Vagina (tissue), 2 donors: ENCODE measurements at regions not wholly inside any gene's neighbourhood (a gene's known extent, or its start where the extent isn't known, plus 50 kb on each side); places are given as distances from the start of the nearest gene placed in this dataset.

Source experiments
- DNase-seq, 2 donors: peaks; one replicate each; pipeline ENCODE4 v3.0.0-alpha.2; 2017; ENCODE audit errors: extremely low spot score in 2 of 2
- H3K27ac ChIP-seq: fragments of 200-600 bp; sonication (generic); one replicate; pipeline ENCODE4 v1.5.1; 2019
- H3K27me3 ChIP-seq: fragments of 200-600 bp; sonication (generic); one replicate; pipeline ENCODE4 v1.5.1; 2019
- H3K36me3 ChIP-seq, 2 donors: fragments of 200-600 bp; sonication (generic); one replicate each; pipeline ENCODE4 v1.5.1; 2017 to 2019
- H3K4me1 ChIP-seq: fragments of 200-600 bp; sonication (generic); one replicate; pipeline ENCODE4 v1.5.1; 2019
- H3K4me3 ChIP-seq, 2 donors: fragments of 200-600 bp; sonication (generic); 1 replicate in 1 of 2; 2 replicates in 1 of 2; pipeline ENCODE4 v1.5.1; 2016 to 2019
- H3K9me3 ChIP-seq: fragments of 200-600 bp; sonication (generic); one replicate; pipeline ENCODE4 v1.5.1; 2019
- POLR2A ChIP-seq, 2 donors: fragments of 450-650 bp; IDR thresholded peaks; one replicate each; pipeline ENCODE4 v1.6.1; 2017; ENCODE audit warnings: antibody characterized with exemption in 2 of 2, mild to moderate bottlenecking in 2 of 2, moderate library complexity in 2 of 2
- POLR2AphosphoS5 ChIP-seq, 2 donors: sonication (generic); formaldehyde crosslinking; IDR thresholded peaks; one replicate each; pipeline ENCODE4 v1.9.0; 2017; ENCODE audit warnings: antibody characterized with exemption in 2 of 2, mild to moderate bottlenecking in 2 of 2, low read depth in 1 of 2; ENCODE audit not compliant: insufficient read depth in 1 of 2
- intact Hi-C: fragments of 100-400 bp; cut with DNase I; formaldehyde crosslinking; loops from one replicate; pipeline ENCODE4 v1.15.1; 2023
- TF ChIP-seq, protein P1 (sequence below), 3 experiments: fragments of 450-650 bp in 2 of 3; fragments of 200-600 bp in 1 of 3; sonication (generic) in 1 of 3; IDR thresholded peaks; one replicate each; pipeline ENCODE4 v1.5.1; 2017 to 2019; ENCODE audit warnings: antibody characterized with exemption in 3 of 3, mild to moderate bottlenecking in 2 of 3, moderate library complexity in 2 of 3

- intact Hi-C loops, result no loop called here
- Histone ChIP-seq H3K36me3 (no peaks in the 10 kb centered on the region), H3K4me3 (no peak overlapping the region), H3K9me3 (no peaks in the 10 kb centered on the region), H3K27ac (no peak overlapping the region), H3K4me1 (no peaks in the 10 kb centered on the region), H3K27me3 (no peaks in the 10 kb centered on the region)
- no peak for DNase-seq
- TF ChIP-seq, protein P1, sequence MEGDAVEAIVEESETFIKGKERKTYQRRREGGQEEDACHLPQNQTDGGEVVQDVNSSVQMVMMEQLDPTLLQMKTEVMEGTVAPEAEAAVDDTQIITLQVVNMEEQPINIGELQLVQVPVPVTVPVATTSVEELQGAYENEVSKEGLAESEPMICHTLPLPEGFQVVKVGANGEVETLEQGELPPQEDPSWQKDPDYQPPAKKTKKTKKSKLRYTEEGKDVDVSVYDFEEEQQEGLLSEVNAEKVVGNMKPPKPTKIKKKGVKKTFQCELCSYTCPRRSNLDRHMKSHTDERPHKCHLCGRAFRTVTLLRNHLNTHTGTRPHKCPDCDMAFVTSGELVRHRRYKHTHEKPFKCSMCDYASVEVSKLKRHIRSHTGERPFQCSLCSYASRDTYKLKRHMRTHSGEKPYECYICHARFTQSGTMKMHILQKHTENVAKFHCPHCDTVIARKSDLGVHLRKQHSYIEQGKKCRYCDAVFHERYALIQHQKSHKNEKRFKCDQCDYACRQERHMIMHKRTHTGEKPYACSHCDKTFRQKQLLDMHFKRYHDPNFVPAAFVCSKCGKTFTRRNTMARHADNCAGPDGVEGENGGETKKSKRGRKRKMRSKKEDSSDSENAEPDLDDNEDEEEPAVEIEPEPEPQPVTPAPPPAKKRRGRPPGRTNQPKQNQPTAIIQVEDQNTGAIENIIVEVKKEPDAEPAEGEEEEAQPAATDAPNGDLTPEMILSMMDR (IDR thresholded peaks at IDR 0.05), result no peak
- TF ChIP-seq POLR2A (IDR thresholded peaks at IDR 0.05) (no peak), POLR2AphosphoS5 (IDR thresholded peaks at IDR 0.05; ENCODE audit: insufficient read depth in 1 of 2, low read depth in 1 of 2) (no peak)
Measured at GRCh38 chr9:75658301-75658905, 232.1 kb upstream of the PCSK5 start.

DNA sequence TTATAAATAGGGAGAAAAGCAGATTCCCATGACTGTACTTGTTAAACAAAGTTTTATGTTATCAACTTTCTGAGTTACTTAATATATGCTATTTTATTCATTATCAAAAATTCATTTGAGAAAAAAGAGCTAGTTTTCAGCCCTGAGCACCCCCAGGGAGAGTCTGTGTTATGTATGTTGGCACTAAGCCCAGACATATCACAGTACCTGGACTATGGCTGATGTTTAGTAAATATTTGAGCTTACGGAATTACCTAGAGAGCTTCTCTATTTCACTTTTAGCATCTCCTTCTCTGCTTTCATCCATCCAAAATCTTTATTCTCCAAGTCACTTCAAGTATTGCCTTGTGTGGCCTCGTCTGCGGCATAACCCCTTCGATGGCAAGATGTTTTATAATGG is 225.9 kb upstream of the PCSK5 start:
- TF ChIP-seq POLR2AphosphoS5 (IDR thresholded peaks at IDR 0.05; ENCODE audit: insufficient read depth in 1 of 2, low read depth in 1 of 2), result no peak
- no peak for TF ChIP-seq POLR2A (IDR thresholded peaks at IDR 0.05)
- TF ChIP-seq, protein P1 (IDR thresholded peaks at IDR 0.05), result no peak
- H3K36me3 ChIP-seq, result no peaks in the 10 kb centered on the region
- no peak overlapping the region for H3K27ac ChIP-seq
- no peaks in the 10 kb centered on the region for H3K9me3 ChIP-seq
- intact Hi-C loops, result no loop called here
- no peak overlapping the region for H3K4me3 ChIP-seq
- no peak for DNase-seq
- H3K27me3 ChIP-seq, result no peaks in the 10 kb centered on the region
- H3K4me1 ChIP-seq, result no peaks in the 10 kb centered on the region

GRCh38 chr9:75666856-75667554 is 223.5 kb upstream of the PCSK5 start:
- intact Hi-C loops, result no loop called here
- Histone ChIP-seq H3K9me3 (no peaks in the 10 kb centered on the region), H3K4me1 (no peaks in the 10 kb centered on the region), H3K27ac (no peak overlapping the region), H3K27me3 (no peaks in the 10 kb centered on the region), H3K36me3 (no peaks in the 10 kb centered on the region), H3K4me3 (no peak overlapping the region)
- DNase-seq, result no peak
- TF ChIP-seq POLR2AphosphoS5 (IDR thresholded peaks at IDR 0.05; ENCODE audit: insufficient read depth in 1 of 2, low read depth in 1 of 2) (no peak), POLR2A (IDR thresholded peaks at IDR 0.05) (no peak)
- TF ChIP-seq, protein P1 (IDR thresholded peaks at IDR 0.05), result no peak

- H3K27me3 ChIP-seq, result no peaks in the 10 kb centered on the region
- H3K4me1 ChIP-seq, result no peaks in the 10 kb centered on the region
- intact Hi-C loops, result no loop called here
- no peak for TF ChIP-seq POLR2AphosphoS5 (IDR thresholded peaks at IDR 0.05; ENCODE audit: insufficient read depth in 1 of 2, low read depth in 1 of 2)
- TF ChIP-seq POLR2A (IDR thresholded peaks at IDR 0.05), result no peak
- TF ChIP-seq, protein P1 (IDR thresholded peaks at IDR 0.05), result no peak
- no peak overlapping the region for H3K27ac ChIP-seq
- H3K9me3 ChIP-seq, result no peaks in the 10 kb centered on the region
- DNase-seq, result no peak
- H3K36me3 ChIP-seq, result no peaks in the 10 kb centered on the region
- no peak overlapping the region for H3K4me3 ChIP-seq
Measured at GRCh38 chr9:75669721-75670120, 220.8 kb upstream of the PCSK5 start.

- intact Hi-C loops, result no loop called here
- H3K27me3 ChIP-seq, result no peaks in the 10 kb centered on the region
- no peak overlapping the region for H3K4me3 ChIP-seq
- H3K9me3 ChIP-seq, result no peaks in the 10 kb centered on the region
- no peak overlapping the region for H3K27ac ChIP-seq
- no peak for TF ChIP-seq POLR2A (IDR thresholded peaks at IDR 0.05)
- no peak for TF ChIP-seq POLR2AphosphoS5 (IDR thresholded peaks at IDR 0.05; ENCODE audit: insufficient read depth in 1 of 2, low read depth in 1 of 2)
- TF ChIP-seq, protein P1 (IDR thresholded peaks at IDR 0.05), result no peak
- DNase-seq, result no peak
- H3K4me1 ChIP-seq, result no peaks in the 10 kb centered on the region
- H3K36me3 ChIP-seq, result no peaks in the 10 kb centered on the region
Measured at GRCh38 chr9:75671354-75671753, 219.1 kb upstream of the PCSK5 start.
